CD4-positive, alpha-beta T cell treated with Interleukin-10 for 1 hour (primary cell): ENCODE measurements at regions not wholly inside any gene's neighbourhood (a gene's known extent, or its start where the extent isn't known, plus 50 kb on each side); places are given as distances from the start of the nearest gene placed in this dataset.

Experiments
- DNase-seq: peaks from one replicate; pipeline ENCODE4 v3.0.0-alpha.2; 2020

DNA sequence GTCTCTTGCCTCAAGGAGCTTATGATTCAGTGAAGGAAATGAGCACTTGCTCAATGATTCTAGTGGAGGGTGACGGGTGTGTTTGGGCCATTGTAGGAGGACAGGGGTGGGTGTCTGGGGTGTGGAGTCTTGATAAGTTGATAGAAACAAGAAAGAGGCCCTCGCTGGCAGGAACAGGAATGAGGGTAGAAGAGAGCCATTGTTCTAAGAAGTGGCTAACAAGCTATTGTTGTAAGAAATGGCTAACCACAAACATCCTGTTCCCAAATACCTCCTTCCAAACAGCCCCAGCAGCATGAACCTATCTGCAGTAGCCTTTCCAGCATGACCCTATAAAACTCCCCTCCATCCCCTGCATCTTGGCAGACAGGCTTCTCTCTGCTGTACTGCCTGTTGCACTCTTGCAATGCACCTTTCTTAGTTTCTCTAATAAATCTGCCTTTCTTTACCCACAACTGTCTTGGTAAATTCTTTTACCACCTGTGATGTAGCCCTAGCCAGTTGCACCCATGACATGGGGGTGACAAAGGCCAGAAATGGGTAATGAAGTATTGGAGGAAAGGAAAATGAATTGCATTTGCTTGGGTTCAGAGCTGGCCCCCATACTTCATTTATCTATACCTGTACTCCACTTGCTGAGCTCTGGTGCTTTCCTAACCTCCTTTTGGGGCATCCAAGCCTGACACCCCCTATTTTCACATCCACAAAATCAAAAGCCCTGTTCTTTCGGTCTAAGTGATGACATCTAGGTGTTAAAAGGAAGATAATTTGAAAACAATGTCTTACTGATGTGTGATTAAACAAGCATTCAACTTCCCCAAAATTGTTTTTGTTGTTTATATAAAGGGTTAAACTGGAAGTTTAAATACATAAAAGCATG, 389.1 kb downstream of the GRIN2B start:
- no peak for DNase-seq

DNA sequence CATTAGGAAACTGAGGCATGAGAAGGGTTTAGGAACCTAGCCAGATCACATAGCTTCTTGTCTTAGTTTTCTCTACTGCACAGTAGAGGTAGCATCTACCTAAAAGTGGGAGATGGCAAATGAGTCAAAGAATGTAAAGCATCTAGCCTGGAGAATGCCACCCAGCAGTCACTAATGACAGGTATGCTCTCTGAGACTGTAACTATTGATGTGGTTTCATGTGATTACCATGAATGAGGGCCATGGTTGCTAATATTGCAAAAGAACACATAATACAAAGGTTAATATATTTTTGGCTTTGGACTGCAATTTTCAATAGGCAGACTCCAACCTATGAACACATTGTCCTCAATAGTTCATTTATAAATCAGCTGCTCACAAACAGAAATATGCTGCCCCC, 389.9 kb downstream of the GRIN2B start:
- DNase-seq, result no peak

- DNase-seq, result no peak
Observed at GRCh38 chr12:13591059-13591458, 390.3 kb downstream of the GRIN2B start.

- no peak for DNase-seq
Observed at GRCh38 chr12:13588574-13588973, 392.0 kb downstream of the EMP1 start.

- DNase-seq, result no peak
Observed at GRCh38 chr12:13587721-13588390, 391.3 kb downstream of the EMP1 start.

GRCh38 chr12:13586361-13586760, 389.8 kb downstream of the EMP1 start:
- no peak for DNase-seq

DNA sequence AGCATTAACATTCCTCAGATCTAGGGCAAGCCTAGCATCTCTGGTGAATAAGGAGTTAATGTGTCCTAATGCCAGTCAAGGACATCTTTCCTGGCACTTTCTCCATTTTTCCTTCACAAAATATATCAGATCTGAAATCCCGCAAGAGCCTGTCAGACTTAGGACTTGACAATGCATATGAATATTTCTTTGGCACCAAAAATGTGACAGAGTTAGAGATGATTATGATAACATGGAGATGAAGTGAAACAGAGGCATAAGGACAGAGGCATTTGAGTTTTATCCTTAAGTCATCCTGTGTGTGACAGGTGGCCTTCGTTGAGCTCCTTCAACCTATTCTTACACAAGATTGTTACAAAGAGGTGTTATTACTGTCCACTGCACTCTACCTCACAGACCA, 388.0 kb downstream of the EMP1 start:
- DNase-seq, result no peak

GRCh38 chr12:13583630-13584029, 387.1 kb downstream of the EMP1 start:
- DNase-seq, result no peak

GRCh38 chr12:13582421-13582820, 385.9 kb downstream of the EMP1 start:
- no peak for DNase-seq

- no peak for DNase-seq
Observed at GRCh38 chr12:13581031-13581430, 384.5 kb downstream of the EMP1 start.

- DNase-seq, result no peak
Observed at GRCh38 chr12:13580206-13580605, 383.7 kb downstream of the EMP1 start.

DNA sequence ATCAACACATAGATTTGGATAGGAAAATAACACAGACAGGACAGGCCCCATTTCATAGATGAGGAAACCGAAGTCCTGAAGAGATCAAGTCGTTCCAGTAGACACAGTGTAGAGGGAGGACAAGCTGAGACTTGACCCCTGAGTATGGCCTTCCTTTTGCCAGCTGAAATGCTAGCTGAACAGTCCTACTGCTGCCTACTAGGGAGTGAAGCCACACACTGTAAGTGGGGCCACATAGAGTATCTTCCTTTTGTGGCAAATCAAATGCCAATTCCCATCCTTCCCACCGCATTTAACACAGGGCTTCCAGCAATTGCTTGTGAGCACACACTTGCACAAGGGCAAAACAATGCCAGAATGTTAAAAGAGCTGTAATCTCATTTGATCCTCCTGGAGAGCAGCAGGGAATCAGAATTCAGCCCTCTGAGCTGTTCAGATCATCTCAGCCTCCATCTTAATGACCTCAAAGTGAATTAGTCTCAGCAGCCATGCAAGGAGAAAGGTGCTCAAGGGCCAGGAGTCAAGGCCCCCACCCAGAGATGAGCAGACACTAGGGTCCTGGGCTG, 380.5 kb downstream of the EMP1 start:
- DNase-seq, result no peak

DNA sequence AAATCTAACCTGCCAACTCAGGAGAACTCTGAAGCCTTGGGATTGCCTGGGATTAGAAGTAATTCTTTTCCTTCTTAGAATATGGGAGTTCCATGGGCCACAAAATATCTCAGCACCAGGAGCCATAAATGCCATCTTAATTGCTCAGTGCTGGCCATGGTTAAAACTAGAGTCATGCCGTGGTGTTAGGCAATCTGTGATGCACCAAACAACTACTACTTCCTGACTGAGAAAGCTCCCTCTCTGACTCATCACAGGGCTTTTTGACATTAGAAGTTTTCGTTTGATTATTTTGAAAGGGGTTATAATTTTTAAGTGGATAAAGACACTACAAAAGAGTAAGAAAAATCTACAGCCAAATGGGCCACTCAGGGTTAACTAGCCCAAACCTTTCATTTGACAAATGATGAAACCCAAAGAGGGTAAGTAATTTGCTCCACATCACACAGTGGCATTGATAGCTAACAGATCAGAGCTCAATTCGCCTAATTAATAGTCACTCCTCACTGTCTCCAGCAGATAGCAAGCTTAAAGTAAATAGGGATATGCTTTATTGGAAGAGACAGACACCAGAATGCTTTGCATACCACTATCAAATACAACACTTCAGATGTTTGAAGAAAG, 377.3 kb downstream of the EMP1 start:
- DNase-seq, result no peak

DNA sequence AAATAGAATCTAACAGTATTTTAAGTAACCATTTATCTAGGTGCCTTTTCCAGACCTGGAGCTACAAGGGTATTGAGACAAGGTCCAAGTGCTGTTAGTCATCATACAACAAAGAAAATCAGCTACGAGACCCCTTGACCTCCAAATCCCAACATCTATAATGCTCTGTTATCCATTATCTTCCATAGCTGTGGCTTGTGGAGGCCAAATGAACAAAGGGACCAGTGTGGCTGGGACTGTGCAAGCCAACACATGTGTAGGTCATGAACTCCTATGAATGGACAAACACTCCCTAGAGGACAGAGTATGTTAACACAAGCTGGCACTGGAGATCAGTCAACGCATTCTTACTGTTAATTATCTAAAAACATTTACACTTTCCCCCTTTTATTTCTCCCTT, 374.5 kb downstream of the EMP1 start:
- no peak for DNase-seq

DNA sequence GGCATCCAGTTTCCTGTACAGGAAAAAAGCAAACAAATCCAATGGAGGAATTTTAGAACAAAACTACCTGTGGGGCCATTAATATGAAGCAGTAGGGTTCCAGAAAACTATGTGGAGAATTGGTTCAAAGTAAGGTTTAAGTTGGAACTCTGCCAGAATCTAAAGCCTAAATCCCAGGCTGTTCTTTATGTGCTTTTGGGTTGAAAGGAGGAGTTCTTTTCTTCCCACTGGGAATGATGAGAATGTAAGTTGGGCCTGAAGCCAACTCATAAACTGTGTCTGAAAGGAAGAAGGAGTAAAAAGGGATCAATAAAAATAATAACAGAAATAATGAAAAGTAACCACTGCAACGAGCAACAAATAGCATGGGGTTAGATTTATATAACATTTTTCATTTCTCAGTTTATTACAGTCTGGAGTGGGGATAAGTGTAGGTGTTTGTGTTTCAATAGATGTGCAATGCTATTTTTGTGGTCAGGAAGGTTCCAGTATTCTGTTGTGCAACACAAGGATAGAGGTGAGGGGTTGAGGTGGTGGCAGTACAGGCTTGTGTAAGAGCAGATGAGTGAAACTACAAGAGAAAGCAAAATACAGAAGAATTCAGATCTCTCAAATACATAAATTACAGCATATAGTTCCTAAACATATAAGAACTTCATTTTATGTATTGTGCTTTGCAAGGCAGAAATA, 373.6 kb downstream of the EMP1 start:
- no peak for DNase-seq

DNA sequence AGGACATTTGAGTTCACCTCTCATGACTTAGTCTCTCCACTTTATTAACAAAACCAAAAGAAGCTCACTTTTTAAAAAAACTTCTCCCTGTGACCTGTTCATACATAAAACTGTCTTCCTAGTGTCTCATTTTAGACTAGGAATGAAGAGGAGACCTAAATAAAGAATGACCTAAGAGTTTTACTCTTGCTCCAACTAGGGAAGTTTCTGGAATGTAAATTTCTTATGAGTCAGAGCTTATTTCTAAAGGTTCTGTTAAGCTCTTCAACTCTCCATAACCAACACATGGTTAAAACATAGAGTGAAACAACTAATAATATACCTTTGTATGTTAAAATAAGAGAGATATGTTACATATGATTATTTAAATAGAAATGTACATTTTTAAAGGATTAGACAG, 369.8 kb downstream of the EMP1 start:
- DNase-seq, result no peak

GRCh38 chr12:13564266-13564810, 367.8 kb downstream of the EMP1 start:
- no peak for DNase-seq

GRCh38 chr12:13563743-13564125, 367.2 kb downstream of the EMP1 start:
- DNase-seq, result no peak

DNA sequence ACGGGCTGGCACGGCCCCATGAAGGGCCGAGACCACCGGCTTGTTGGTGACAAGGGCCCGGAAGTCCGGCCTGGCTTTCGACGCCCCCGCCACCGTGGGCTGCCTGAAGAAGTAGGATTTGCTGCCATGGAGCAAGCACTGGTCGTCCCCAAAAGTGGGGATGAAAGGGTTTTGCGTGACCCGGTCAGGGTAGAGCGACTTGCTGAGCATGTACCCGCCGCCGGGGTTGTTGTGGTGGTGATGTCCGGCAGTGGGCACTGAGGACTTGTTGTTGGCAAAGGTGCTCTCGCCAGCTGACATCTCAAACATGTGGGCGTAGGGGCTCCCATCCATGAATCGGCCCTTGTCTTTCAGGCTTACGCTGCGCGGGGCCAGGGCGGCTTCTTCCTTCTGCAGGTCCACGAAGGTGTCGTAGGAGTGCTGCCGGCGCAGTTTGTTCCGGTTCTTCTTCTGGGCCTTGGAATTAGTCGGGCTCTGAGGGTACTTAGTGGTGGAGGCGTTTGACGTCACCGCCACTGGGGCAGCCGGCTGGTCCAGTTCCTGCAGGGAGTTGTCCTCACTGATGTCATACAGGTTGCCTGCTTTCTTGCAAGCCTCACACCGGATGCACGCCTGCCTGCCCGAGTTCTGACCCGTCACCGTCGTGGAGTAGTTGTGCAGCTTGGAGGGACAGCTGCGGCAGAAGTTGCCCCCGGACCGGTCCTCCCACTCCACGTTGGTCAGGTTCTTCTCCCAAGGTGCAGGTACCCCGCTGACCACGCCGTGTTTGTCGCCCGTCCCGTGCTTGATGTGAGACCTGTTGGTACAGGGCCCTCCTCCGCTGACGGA, 366.6 kb downstream of the EMP1 start:
- DNase-seq, result no peak

DNA sequence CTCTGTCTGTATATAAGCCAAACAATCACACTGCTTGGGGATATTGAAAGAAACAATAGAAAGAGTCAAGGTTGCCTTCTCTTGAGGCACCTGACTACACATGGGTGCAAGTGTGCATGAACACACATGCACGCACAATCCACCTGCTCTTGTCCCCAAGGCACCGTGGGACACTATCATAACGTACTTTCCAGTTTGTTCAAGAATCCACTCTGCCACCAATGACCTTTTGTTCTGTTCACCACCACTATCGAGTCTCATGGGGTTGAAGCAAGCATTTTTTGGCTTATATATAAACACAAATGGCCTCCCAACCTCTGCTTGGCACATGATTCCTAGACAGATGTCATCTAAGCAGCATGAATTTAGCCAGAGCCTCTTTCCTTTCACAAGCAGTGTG, 365.4 kb downstream of the EMP1 start:
- no peak for DNase-seq

GRCh38 chr12:13559318-13559978, 362.9 kb downstream of the EMP1 start:
- no peak for DNase-seq
